SK-N-SH treated with all-trans-retinoic acid at 6 μM for 48 hours (cell line): ENCODE measurements at regions not wholly inside any gene's neighbourhood (a gene's known extent, or its start where the extent isn't known, plus 50 kb on each side); places are given as distances from the start of the nearest gene placed in this dataset.

Source experiments
- ARNTL ChIP-seq: fragments of 450-650 bp; formaldehyde crosslinking; IDR thresholded peaks from 2 replicates; pipeline ENCODE4 v1.5.0; 2020; ENCODE audit warnings: low read depth, mild to moderate bottlenecking, moderate library complexity, borderline replicate concordance
- GLIS3 ChIP-seq: fragments of 250-450 bp; sonication (Bioruptor Pico); IDR thresholded peaks from 2 replicates; pipeline ENCODE4 v1.5.0; 2020; ENCODE audit warnings: mild to moderate bottlenecking, moderate library complexity
- TCF4 ChIP-seq: fragments of 250-450 bp; sonication (Bioruptor Pico); IDR thresholded peaks from 2 replicates; pipeline ENCODE4 v1.8.0; 2021; ENCODE audit warnings: mild to moderate bottlenecking, moderate library complexity, borderline replicate concordance
- ZNF70 ChIP-seq: fragments of 450-650 bp; formaldehyde crosslinking; IDR thresholded peaks from 2 replicates; pipeline ENCODE4 v1.5.0; 2020; ENCODE audit warnings: mild to moderate bottlenecking, moderate library complexity
- TF ChIP-seq, protein P1 (sequence below): fragments of 250-450 bp; sonication (Bioruptor Pico); IDR thresholded peaks from 2 replicates; pipeline ENCODE4 v1.8.0; 2020; ENCODE audit warnings: mild to moderate bottlenecking, moderate library complexity, borderline replicate concordance

DNA sequence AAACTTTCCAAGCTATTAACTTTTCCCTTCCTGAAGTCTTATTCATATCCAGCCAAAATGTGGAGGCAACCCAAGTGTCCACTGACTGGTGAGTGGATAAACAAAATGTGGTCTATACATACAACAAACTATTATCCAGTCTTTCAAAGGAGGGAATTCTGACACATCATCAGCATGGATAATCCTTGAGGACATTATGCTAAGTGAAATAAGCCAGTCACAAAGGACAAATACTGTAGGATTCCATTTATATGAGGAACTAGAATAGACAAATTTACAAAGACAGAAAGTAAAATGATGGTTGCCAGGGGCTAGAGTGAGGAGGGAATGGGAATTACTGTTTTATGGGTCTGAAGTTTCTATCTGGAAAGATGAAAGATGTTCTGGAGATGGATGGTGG is 178.7 kb upstream of the PITX2 start:
- no peak for TF ChIP-seq ZNF70 (CRISPR knock-in tag)
- TF ChIP-seq, protein P1, sequence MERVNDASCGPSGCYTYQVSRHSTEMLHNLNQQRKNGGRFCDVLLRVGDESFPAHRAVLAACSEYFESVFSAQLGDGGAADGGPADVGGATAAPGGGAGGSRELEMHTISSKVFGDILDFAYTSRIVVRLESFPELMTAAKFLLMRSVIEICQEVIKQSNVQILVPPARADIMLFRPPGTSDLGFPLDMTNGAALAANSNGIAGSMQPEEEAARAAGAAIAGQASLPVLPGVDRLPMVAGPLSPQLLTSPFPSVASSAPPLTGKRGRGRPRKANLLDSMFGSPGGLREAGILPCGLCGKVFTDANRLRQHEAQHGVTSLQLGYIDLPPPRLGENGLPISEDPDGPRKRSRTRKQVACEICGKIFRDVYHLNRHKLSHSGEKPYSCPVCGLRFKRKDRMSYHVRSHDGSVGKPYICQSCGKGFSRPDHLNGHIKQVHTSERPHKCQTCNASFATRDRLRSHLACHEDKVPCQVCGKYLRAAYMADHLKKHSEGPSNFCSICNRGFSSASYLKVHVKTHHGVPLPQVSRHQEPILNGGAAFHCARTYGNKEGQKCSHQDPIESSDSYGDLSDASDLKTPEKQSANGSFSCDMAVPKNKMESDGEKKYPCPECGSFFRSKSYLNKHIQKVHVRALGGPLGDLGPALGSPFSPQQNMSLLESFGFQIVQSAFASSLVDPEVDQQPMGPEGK (CRISPR knock-in tag) = no peak
- TF ChIP-seq TCF4 (CRISPR knock-in tag) = no peak
- TF ChIP-seq GLIS3 = no peak
- no peak for TF ChIP-seq ARNTL (CRISPR knock-in tag)
